ENCODE measurements at regions not wholly inside any gene's neighbourhood (a gene's known extent, or its start where the extent isn't known, plus 50 kb on each side); places are given as distances from the start of the nearest gene placed in this dataset.
"Not testable (repeated sequence)": the region's sequence is repeated elsewhere in the genome, so short reads cannot be mapped to it uniquely, and the experiment has no call there.

- no peak for DNase-seq
Observed at GRCh38 chr5:28714907-28715698, 1676.7 kb upstream of the CDH9 start.

GRCh38 chr5:28710360-28710759, 1672.0 kb upstream of the CDH9 start:
- DNase-seq = no peak

- no peak for DNase-seq
Observed at GRCh38 chr5:28708472-28708871, 1670.1 kb upstream of the CDH9 start.

- no peak for DNase-seq
Observed at GRCh38 chr5:28707706-28708105, 1669.3 kb upstream of the CDH9 start.

- DNase-seq = no peak
Observed at GRCh38 chr5:28703651-28704260, 1665.4 kb upstream of the CDH9 start.

- no peak for DNase-seq
Observed at GRCh38 chr5:28691526-28691925, 1653.1 kb upstream of the CDH9 start.

GRCh38 chr5:28685794-28686193, 1647.4 kb upstream of the CDH9 start:
- no peak for DNase-seq

GRCh38 chr5:28678899-28679298, 1640.5 kb upstream of the CDH9 start:
- DNase-seq = no peak

- DNase-seq = no peak
Observed at GRCh38 chr5:28666110-28666509, 1627.7 kb upstream of the CDH9 start.

GRCh38 chr5:28648108-28648507, 1609.7 kb upstream of the CDH9 start:
- no peak for DNase-seq

- DNase-seq = no peak
Observed at GRCh38 chr5:28632607-28633006, 1594.2 kb upstream of the CDH9 start.

GRCh38 chr5:28603869-28604268, 1565.5 kb upstream of the CDH9 start:
- DNase-seq = no peak

- no peak for DNase-seq
Observed at GRCh38 chr5:28602429-28602828, 1564.0 kb upstream of the CDH9 start.

- DNase-seq = not testable (repeated sequence)
Observed at GRCh38 chr5:28596707-28597106, 1558.3 kb upstream of the CDH9 start.

GRCh38 chr5:28580616-28581015, 1542.2 kb upstream of the CDH9 start:
- DNase-seq = no peak

GRCh38 chr5:28576022-28576421, 1537.6 kb upstream of the CDH9 start:
- DNase-seq = peak; percentile 51

GRCh38 chr5:28575368-28575767, 1537.0 kb upstream of the CDH9 start:
- no peak for DNase-seq

- no peak for DNase-seq
Observed at GRCh38 chr5:28574606-28575005, 1536.2 kb upstream of the CDH9 start.

GRCh38 chr5:28567048-28567447, 1528.7 kb upstream of the CDH9 start:
- DNase-seq = no peak

GRCh38 chr5:28561522-28561921, 1523.1 kb upstream of the CDH9 start:
- DNase-seq = no peak

- DNase-seq = no peak
Observed at GRCh38 chr5:28558196-28558595, 1519.8 kb upstream of the CDH9 start.

- no peak for DNase-seq
Observed at GRCh38 chr5:28557114-28557513, 1518.7 kb upstream of the CDH9 start.

- no peak for DNase-seq
Observed at GRCh38 chr5:28549588-28549987, 1511.2 kb upstream of the CDH9 start.

GRCh38 chr5:28548856-28549255, 1510.5 kb upstream of the CDH9 start:
- DNase-seq = no peak

GRCh38 chr5:28544501-28544900, 1506.1 kb upstream of the CDH9 start:
- DNase-seq = no peak

Data from MV-4-11 (cell line).